ENCODE measurements at regions not wholly inside any gene's neighbourhood (a gene's known extent, or its start where the extent isn't known, plus 50 kb on each side); places are given as distances from the start of the nearest gene placed in this dataset.

- H3K4me3 Mint-ChIP-seq, result no peak overlapping the region
- no peak overlapping the region for H3K27ac Mint-ChIP-seq
- H3K4me1 Mint-ChIP-seq, result peaks cover 12% of the 10 kb centered on the region
- H3K9me3 Mint-ChIP-seq, result no peaks in the 10 kb centered on the region
- H3K36me3 Mint-ChIP-seq, result no peaks in the 10 kb centered on the region
- no peak for TF ChIP-seq CTCF (IDR thresholded peaks at IDR 0.05; ENCODE audit: unreplicated experiment)
- H3K27me3 Mint-ChIP-seq (ENCODE audit: low read depth), result peaks cover 78% of the 10 kb centered on the region
- no peak for DNase-seq (ENCODE audit: low spot score in 2 of 2, unreplicated experiment in 2 of 2)
Measured at GRCh38 chr12:132392389-132393244, 63.2 kb upstream of the GALNT9 start.

- H3K27me3 Mint-ChIP-seq (ENCODE audit: low read depth), result peaks cover 67% of the 10 kb centered on the region
- no peak for DNase-seq (ENCODE audit: low spot score in 2 of 2, unreplicated experiment in 2 of 2)
- no peak overlapping the region for H3K27ac Mint-ChIP-seq
- peaks cover 6% of the 10 kb centered on the region for H3K4me1 Mint-ChIP-seq
- TF ChIP-seq CTCF (IDR thresholded peaks at IDR 0.05; ENCODE audit: unreplicated experiment), result no peak
- H3K4me3 Mint-ChIP-seq, result no peak overlapping the region
- no peaks in the 10 kb centered on the region for H3K9me3 Mint-ChIP-seq
- H3K36me3 Mint-ChIP-seq, result no peaks in the 10 kb centered on the region
Measured at GRCh38 chr12:132391326-132392041, 62.1 kb upstream of the GALNT9 start.

- H3K4me3 Mint-ChIP-seq, result no peak overlapping the region
- peaks cover 59% of the 10 kb centered on the region for H3K27me3 Mint-ChIP-seq (ENCODE audit: low read depth)
- no peaks in the 10 kb centered on the region for H3K9me3 Mint-ChIP-seq
- no peak for TF ChIP-seq CTCF (IDR thresholded peaks at IDR 0.05; ENCODE audit: unreplicated experiment)
- H3K4me1 Mint-ChIP-seq, result peaks cover 3% of the 10 kb centered on the region
- no peaks in the 10 kb centered on the region for H3K36me3 Mint-ChIP-seq
- no peak for DNase-seq (ENCODE audit: low spot score in 2 of 2, unreplicated experiment in 2 of 2)
- H3K27ac Mint-ChIP-seq, result no peak overlapping the region
Measured at GRCh38 chr12:132390287-132391076, 61.1 kb upstream of the GALNT9 start.

GRCh38 chr12:132389526-132390286, 60.3 kb upstream of the GALNT9 start:
- no peak for DNase-seq (ENCODE audit: low spot score in 2 of 2, unreplicated experiment in 2 of 2)
- TF ChIP-seq CTCF (IDR thresholded peaks at IDR 0.05; ENCODE audit: unreplicated experiment), result no peak
- peaks cover 54% of the 10 kb centered on the region for H3K27me3 Mint-ChIP-seq (ENCODE audit: low read depth)
- peaks cover 3% of the 10 kb centered on the region for H3K4me1 Mint-ChIP-seq
- H3K27ac Mint-ChIP-seq, result no peak overlapping the region
- no peak overlapping the region for H3K4me3 Mint-ChIP-seq
- H3K9me3 Mint-ChIP-seq, result no peaks in the 10 kb centered on the region
- no peaks in the 10 kb centered on the region for H3K36me3 Mint-ChIP-seq

- H3K27me3 Mint-ChIP-seq (ENCODE audit: low read depth), result peaks cover 49% of the 10 kb centered on the region
Measured at GRCh38 chr12:132389026-132389425, 59.6 kb upstream of the GALNT9 start.

More at GRCh38 chr12:132389026-132389425, 59.6 kb upstream of the GALNT9 start:
- DNase-seq (ENCODE audit: low spot score in 2 of 2, unreplicated experiment in 2 of 2), result no peak
- H3K9me3 Mint-ChIP-seq, result no peaks in the 10 kb centered on the region
- peaks cover 3% of the 10 kb centered on the region for H3K4me1 Mint-ChIP-seq
- TF ChIP-seq CTCF (IDR thresholded peaks at IDR 0.05; ENCODE audit: unreplicated experiment), result no peak
- H3K36me3 Mint-ChIP-seq, result no peaks in the 10 kb centered on the region
- no peak overlapping the region for H3K27ac Mint-ChIP-seq
- H3K4me3 Mint-ChIP-seq, result no peak overlapping the region

Data from mesothelial cell of epicardium (in vitro differentiated cells).